NOMO-1 treated with DMSO at 0.1 percent for 48 hours (cell line): ENCODE measurements at regions not wholly inside any gene's neighbourhood (a gene's known extent, or its start where the extent isn't known, plus 50 kb on each side); places are given as distances from the start of the nearest gene placed in this dataset.

Experiments used
- DNase-seq: peaks from one replicate; lab custom pipeline; 2025; ENCODE audit not compliant: unreplicated experiment; lab: John Stamatoyannopoulos, UW

- no peak for DNase-seq
Observed at GRCh38 chr4:25527034-25527433, 128.6 kb upstream of the SLC34A2 start.

GRCh38 chr4:25528391-25528790 lies 127.3 kb upstream of the SLC34A2 start:
- DNase-seq, result no peak

- no peak for DNase-seq
Observed at GRCh38 chr4:25531272-25531671, 124.4 kb upstream of the SLC34A2 start.

- no peak for DNase-seq
Observed at GRCh38 chr4:25532591-25532990, 123.1 kb upstream of the SLC34A2 start.

GRCh38 chr4:25533256-25533655 lies 122.4 kb upstream of the SLC34A2 start:
- no peak for DNase-seq

GRCh38 chr4:25535278-25535677 lies 120.4 kb upstream of the SLC34A2 start:
- DNase-seq, result no peak

GRCh38 chr4:25535701-25536473 lies 119.8 kb upstream of the SLC34A2 start:
- no peak for DNase-seq

GRCh38 chr4:25536564-25537320 lies 118.9 kb upstream of the SLC34A2 start:
- no peak for DNase-seq

GRCh38 chr4:25538430-25538829 lies 117.2 kb upstream of the SLC34A2 start:
- DNase-seq, result no peak

- DNase-seq, result no peak
Observed at GRCh38 chr4:25539241-25539640, 116.4 kb upstream of the SLC34A2 start.

- no peak for DNase-seq
Observed at GRCh38 chr4:25540734-25541133, 114.9 kb upstream of the SLC34A2 start.

- DNase-seq, result no peak
Observed at GRCh38 chr4:25547343-25547742, 108.3 kb upstream of the SLC34A2 start.

GRCh38 chr4:25549413-25549812 lies 106.2 kb upstream of the SLC34A2 start:
- DNase-seq, result no peak

- no peak for DNase-seq
Observed at GRCh38 chr4:25550376-25551030, 105.1 kb upstream of the SLC34A2 start.

- DNase-seq, result no peak
Observed at GRCh38 chr4:25551605-25552004, 104.0 kb upstream of the SLC34A2 start.

- DNase-seq, result no peak
Observed at GRCh38 chr4:25552580-25553271, 102.9 kb upstream of the SLC34A2 start.

- DNase-seq, result no peak
Observed at GRCh38 chr4:25559508-25559907, 96.1 kb upstream of the SLC34A2 start.

- no peak for DNase-seq
Observed at GRCh38 chr4:25560605-25561004, 95.0 kb upstream of the SLC34A2 start.

- no peak for DNase-seq
Observed at GRCh38 chr4:25563071-25563564, 92.5 kb upstream of the SLC34A2 start.

GRCh38 chr4:25564836-25565235 lies 90.8 kb upstream of the SLC34A2 start:
- DNase-seq, result no peak

GRCh38 chr4:25567253-25567652 lies 88.4 kb upstream of the SLC34A2 start:
- no peak for DNase-seq
